GM12891 (cell line): ENCODE measurements at regions not wholly inside any gene's neighbourhood (a gene's known extent, or its start where the extent isn't known, plus 50 kb on each side); places are given as distances from the start of the nearest gene placed in this dataset.

ENCODE experiments used
- POLR2AphosphoS5 ChIP-seq: IDR thresholded peaks from 2 replicates; pipeline ENCODE4 v1.6.1; 2011; ENCODE audit warnings: low read depth, low read length, control low read depth
- TAF1 ChIP-seq: IDR thresholded peaks from 2 replicates; pipeline ENCODE4 v1.6.1; 2011; ENCODE audit warnings: low read depth, low read length, control low read depth

DNA sequence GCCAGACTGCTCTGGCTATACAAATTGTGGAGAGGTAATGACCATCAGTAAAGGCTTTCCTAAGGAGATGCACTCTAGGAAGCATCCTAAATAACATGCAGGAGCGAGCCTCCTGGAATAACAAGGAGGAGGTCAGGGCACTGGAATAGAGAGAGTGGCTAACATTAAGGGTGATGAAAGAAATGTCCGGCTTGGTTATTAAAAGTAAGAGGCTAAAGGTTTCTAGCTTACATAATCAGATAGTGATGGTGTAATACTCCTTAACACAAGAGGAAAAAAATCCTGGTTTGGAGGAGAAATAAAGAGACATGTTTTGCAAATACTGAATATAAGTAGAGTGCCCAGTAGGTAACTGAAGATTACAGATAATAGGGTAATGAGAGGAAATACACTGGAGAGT lies 365.7 kb downstream of the ZEB2 start:
- TF ChIP-seq POLR2AphosphoS5 (no peak), TAF1 (no peak)
